NCI-H187 (cell line): ENCODE measurements at regions not wholly inside any gene's neighbourhood (a gene's known extent, or its start where the extent isn't known, plus 50 kb on each side); places are given as distances from the start of the nearest gene placed in this dataset.

Source experiments
- DNase-seq, 2 experiments: peaks; one replicate each; lab custom pipeline; 2025; lab: John Stamatoyannopoulos, UW

- no peak for DNase-seq
These were observed 565.7 kb downstream of the TCERG1L start for GRCh38 chr10:130745821-130746220.

DNA sequence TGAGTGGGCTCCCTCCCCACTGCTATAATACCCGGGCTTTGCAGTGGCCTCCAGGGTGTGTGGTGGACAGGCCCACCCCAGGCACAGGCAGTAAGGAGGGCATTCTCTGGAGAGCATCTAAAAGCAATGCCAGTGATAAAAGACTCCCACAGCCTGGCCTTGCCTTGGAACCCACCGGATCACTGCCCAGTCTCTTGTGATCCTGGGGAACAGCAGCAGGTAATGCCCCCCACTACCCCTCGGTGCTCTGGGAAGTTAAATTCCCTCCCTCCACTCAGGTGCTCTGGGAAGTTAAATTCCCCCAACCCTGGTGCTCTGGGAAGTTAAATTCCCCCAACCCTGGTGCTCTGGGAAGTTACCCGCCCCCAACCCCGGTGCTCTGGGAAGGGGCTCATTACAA lies 565.2 kb downstream of the TCERG1L start:
- DNase-seq = no peak

DNA sequence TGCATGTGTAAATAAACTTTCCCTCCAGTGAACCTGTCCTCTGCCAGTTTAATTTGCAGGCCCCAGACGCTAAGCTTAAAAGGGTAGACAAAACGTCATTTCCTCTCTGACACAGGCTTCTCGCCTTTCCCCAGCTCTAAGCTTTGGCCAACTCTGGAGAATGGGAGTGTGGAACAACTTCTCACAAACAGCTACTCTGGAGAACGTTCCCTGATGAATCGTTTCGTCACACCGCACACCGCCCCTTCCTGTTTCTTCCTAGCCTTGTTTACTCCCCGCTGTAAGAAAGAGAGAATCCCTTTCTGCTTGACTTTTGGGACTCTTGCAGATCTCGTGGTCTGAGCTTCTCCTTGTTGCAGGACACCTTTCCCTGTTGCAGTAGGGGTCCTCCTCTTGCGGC lies 564.2 kb downstream of the TCERG1L start:
- no peak for DNase-seq

- no peak for DNase-seq
These were observed 563.6 kb downstream of the TCERG1L start for GRCh38 chr10:130747946-130748345.

GRCh38 chr10:130748409-130749057 lies 563.0 kb downstream of the TCERG1L start:
- no peak for DNase-seq

DNA sequence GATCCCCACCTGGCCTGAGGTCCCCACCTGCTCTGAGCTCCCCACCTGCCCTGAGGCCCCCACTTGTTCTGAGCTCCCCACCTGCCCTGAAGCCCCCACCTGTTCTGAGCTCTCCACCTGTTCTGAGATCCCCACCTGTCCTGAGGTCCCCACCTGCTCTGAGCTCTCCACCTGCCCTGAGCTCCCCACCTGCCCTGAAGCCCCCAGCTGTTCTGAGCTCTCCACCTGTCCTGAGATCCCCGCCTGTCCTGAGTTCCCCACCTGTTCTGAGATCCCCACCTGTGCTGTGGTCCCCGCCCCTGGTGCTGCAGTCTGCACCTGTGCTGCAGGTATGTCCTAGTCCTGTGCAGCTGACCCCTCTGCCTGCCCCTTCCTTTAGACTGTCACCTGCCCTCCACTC lies 561.6 kb downstream of the TCERG1L start:
- DNase-seq = no peak

GRCh38 chr10:130750441-130750840 lies 561.1 kb downstream of the TCERG1L start:
- no peak for DNase-seq

DNA sequence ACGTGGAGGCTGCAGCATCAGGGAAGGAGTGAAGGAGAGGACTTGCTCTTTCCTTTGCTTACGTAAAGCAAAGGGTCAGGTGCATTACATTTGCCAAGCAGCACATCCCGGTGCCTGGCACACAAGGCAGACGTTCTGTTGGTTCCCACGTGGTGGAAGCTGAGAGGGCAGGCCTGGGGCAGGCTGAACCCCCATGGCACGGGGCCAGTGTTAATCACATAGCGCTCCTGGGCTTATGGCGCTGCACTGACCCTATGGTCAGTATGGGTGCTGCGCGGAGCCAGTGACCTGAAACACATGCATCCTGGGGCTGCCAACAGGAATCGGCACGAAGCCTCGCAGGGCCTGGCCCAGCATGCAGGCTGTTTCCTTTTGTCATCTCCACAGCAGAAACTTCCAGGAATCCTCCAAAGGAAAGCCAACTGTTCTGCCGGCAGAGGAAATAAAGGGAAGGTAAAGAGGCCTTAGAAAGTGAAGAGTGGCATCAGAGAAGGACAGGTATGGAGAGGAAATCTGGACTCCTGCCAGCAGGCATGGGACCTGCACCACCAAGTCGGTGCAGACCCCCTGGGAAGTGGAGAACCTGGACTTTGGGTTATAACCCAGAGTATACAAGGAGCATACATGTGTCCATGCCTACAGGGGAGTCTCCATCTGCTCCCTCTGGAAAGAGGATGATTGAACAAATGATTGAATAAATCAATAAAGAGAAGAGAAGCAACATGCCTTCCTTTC lies 560.2 kb downstream of the TCERG1L start:
- no peak for DNase-seq

- DNase-seq = no peak
These were observed 559.7 kb downstream of the TCERG1L start for GRCh38 chr10:130751851-130752250.

- no peak for DNase-seq
These were observed 554.9 kb downstream of the TCERG1L start for GRCh38 chr10:130756651-130757050.

DNA sequence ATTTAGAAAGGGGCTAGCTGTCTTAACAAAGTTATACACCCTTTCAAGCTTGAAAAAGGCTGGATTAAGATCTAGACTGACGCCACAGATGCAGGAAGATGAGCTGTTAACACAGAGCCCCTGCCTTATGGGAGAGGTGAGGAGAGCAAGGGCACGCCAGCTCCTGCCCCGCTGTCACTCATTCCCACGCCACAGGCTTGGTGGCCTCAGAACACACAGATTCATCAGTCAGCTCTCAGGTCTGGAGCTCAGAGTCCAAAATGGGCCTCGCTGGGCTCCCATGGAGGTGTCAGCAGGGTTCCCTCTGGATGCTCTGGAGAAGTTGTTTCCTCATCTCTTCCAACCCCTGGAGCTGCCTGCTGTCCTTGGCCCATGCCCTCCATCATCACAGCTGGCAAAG lies 554.2 kb downstream of the TCERG1L start:
- DNase-seq = no peak

GRCh38 chr10:130757821-130758489 lies 553.6 kb downstream of the TCERG1L start:
- DNase-seq = no peak

DNA sequence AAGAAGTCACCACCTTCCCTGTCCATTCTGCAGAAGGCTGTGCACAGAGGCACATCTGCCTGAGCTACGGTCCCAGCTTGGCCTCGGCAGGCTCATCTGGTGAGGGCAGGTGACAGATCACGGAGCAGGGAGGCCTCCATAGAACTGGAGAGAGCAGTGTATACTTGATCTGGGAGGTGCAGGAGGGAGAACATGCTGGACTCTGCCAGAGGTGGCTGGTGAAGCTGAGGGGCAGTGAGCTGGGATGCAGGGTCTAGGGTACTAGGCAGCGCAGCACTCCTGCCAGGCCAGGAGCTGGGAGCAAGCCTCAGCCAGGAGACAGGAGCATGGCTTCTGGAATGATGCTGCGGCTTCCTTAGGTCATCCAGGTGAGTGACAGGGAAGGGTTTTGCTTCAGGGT lies 553.0 kb downstream of the TCERG1L start:
- no peak for DNase-seq

DNA sequence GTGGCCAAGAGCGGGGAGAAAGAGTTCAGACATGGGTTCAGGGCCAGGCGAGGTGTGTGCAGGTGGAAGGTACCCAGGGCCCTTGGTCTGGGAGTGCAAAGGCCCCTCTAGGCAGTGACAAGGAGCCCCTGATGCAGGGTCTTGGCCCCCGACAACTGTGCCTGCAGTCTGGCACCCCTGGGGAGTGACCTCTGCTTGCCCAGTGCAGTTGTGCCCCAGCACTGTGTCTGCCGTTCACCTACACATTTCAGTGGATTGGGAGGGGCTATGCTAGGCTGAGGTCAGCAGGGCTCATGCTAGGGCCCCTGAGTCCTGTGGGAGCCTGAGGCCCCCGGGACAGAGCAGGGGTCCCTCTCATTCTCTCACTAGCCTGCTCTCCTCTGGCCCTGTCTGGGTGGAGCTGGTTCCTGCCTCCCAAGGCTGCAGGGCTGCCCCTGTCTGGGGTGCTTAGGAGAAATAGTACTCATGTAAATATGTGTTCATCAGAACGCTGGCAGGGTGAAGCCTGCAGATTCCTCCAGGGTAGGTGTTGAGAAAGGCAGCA lies 550.4 kb downstream of the TCERG1L start:
- DNase-seq = no peak

DNA sequence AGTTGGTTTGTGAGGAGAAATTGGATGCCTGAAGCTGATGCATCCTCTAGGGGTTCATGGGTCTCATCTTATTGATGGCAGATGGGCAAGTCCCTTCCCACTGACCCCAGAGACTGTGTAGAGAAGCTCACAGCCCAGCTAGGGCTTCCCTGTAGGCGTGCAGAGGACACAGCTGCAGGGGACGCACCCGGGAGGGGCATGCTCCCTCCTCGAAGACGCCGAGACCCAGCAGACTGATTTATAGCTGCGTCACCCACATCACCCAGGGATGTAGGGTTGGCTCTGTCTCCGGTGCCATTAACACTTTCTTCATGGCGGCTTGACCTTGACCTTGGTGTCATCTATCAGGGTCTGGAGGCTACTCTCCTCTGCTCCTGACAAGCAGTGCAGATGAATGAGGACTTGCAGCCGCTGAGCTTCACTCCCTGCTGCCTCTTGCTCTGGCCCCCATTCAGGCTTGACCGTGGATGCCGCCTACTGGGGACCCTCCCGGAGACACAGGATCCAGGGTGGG lies 549.7 kb downstream of the TCERG1L start:
- no peak for DNase-seq

DNA sequence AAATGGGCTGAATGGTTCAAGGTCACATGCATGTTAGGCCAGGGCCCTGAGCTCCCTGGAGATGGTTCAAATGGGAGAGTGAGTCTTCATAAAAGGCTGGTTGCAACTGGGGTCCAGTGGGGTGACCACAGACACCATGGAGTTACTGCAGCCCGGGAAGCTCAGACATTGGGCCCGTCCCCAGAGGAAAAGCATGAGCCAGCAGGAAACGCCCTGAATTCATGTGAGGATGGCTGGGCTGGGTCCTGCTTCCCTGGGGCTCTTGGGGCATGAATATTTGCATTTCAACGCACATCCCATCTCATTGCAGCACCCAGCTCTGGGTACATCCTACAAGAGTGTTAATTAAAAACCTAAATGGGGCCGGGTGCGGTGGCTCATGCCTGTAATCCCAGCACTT lies 549.0 kb downstream of the TCERG1L start:
- DNase-seq = no peak

- no peak for DNase-seq
These were observed 548.5 kb downstream of the TCERG1L start for GRCh38 chr10:130763071-130763470.

- no peak for DNase-seq
These were observed 548.0 kb downstream of the TCERG1L start for GRCh38 chr10:130763491-130763890.

DNA sequence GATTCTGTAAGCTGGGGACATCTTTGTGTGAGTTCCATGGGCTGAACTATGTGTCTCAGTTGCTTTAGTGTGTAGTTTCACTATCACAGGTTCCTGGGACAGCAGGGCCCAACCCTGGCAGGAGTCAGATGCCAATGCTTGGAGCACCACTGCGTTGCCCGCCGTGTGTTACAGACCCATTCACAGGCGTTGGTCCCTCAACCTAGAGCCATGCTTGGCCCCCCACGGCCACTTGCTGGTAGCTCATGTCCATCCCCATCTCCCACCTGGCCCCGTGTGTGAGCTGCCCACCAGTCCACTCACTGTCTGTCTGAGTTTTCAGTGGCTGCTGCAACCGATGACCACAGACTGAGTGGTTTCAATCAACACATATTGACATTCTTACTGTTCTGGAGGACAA lies 546.9 kb downstream of the TCERG1L start:
- no peak for DNase-seq

DNA sequence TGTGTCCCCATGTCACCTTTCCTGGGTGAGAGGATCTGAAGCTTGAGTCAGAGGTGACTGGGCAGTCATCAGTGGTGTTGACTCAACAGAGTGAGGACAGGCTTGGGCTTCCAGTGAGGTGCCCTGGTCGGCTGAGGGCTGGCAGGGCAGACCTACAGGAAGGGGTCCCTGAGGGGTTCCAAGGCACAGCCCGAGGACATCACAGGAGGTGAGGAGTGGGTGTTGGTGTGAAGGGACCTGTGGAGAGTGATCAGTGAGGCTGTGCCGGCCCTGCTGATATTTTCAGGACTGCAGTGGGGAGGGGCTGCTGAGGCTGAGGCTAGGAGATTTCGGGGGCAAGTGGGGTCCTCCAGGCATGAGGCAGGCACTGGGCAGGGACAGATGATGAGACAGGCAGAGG lies 545.5 kb downstream of the TCERG1L start:
- DNase-seq = no peak

DNA sequence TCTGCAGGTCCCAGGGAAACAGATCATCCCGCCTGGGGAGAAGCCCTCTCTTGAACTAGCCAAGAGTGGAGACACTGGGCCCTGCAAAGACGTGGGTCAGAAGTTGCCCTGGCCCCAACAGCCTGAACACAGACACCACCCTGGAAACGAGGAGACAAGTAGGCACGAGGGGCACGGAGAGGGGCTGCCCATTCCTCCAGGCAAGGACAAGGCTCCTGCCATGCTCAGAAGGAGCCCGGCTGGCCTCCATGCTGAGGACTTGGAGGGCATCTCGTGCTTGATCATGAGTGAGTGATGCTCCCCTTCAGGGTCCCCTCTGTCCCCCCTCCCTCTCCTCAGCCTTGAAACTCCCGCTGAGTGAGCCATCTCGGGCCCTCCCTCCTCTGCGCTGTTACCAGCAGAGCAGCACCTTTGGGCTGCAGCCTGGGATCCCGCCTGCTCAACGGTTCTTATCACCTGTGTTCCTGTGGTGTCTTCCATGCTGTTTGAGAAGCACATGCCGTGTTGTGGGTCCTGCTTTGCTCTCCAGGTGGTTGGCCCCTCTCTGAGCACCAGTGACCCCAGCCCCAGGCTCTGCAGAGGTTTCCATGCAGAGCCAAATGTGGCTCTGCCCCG lies 544.3 kb downstream of the TCERG1L start:
- no peak for DNase-seq
